ENCODE measurements at regions not wholly inside any gene's neighbourhood (a gene's known extent, or its start where the extent isn't known, plus 50 kb on each side); places are given as distances from the start of the nearest gene placed in this dataset.

- TF ChIP-seq, protein P1, sequence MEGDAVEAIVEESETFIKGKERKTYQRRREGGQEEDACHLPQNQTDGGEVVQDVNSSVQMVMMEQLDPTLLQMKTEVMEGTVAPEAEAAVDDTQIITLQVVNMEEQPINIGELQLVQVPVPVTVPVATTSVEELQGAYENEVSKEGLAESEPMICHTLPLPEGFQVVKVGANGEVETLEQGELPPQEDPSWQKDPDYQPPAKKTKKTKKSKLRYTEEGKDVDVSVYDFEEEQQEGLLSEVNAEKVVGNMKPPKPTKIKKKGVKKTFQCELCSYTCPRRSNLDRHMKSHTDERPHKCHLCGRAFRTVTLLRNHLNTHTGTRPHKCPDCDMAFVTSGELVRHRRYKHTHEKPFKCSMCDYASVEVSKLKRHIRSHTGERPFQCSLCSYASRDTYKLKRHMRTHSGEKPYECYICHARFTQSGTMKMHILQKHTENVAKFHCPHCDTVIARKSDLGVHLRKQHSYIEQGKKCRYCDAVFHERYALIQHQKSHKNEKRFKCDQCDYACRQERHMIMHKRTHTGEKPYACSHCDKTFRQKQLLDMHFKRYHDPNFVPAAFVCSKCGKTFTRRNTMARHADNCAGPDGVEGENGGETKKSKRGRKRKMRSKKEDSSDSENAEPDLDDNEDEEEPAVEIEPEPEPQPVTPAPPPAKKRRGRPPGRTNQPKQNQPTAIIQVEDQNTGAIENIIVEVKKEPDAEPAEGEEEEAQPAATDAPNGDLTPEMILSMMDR (IDR thresholded peaks at IDR 0.05): no peak
- TF ChIP-seq POLR2AphosphoS5 (IDR thresholded peaks at IDR 0.05) (no peak), POLR2A (IDR thresholded peaks at IDR 0.05) (no peak), EP300 (IDR thresholded peaks at IDR 0.05) (no peak)
These were observed 475.4 kb downstream of the AJAP1 start for GRCh38 chr1:5129746-5130355.
